ENCODE measurements at regions not wholly inside any gene's neighbourhood (a gene's known extent, or its start where the extent isn't known, plus 50 kb on each side); places are given as distances from the start of the nearest gene placed in this dataset.

DNA sequence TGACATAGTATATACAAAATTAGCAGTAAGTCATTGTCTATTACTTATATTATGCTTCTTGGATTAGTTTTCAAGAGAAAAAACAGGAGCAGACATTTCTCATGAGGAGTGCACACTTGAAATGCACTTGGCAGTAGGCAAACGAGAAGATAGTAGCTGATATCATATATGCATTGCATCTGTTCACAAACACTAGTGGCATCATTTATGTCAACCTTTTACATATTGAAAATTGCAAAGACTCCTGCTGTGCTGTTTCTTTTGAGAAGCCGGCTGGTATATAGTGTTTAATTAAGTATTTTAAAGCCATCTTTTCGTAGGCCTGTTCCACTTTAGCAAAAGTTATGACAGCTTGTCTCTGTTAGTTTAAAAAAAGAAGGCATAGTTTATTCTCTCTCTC lies 58.4 kb upstream of the SLC8A1 start:
- TF ChIP-seq EP300 (IDR thresholded peaks at IDR 0.05) (no peak), CTCF (IDR thresholded peaks at IDR 0.05) (no peak)
